ENCODE measurements at regions not wholly inside any gene's neighbourhood (a gene's known extent, or its start where the extent isn't known, plus 50 kb on each side); places are given as distances from the start of the nearest gene placed in this dataset.

GRCh38 chr4:73345399-73345975, 58.6 kb upstream of the ALB start:
- TF ChIP-seq CTCF (IDR thresholded peaks at IDR 0.05) (no peak), JUN (IDR thresholded peaks at IDR 0.05) (no peak), PBX3 (IDR thresholded peaks at IDR 0.05) (no peak), SREBF2 (IDR thresholded peaks at IDR 0.05) (no peak), MAFK (IDR thresholded peaks at IDR 0.05; ENCODE audit: partially characterized antibody) (no peak), E2F6 (IDR thresholded peaks at IDR 0.05; ENCODE audit: borderline replicate concordance, low read depth) (no peak), RAD21 (conservative IDR thresholded peaks at IDR 0.05 in 1 of 2, IDR thresholded peaks at IDR 0.05 in 1 of 2) (no peak), POLR2A (IDR thresholded peaks at IDR 0.05; ENCODE audit: low read length) (no peak), USF2 (IDR thresholded peaks at IDR 0.05) (no peak), KDM1A (IDR thresholded peaks at IDR 0.05; ENCODE audit: low read depth) (no peak), REST (IDR thresholded peaks at IDR 0.05) (no peak)

Measured in A549 (cell line).